Left forelimb (tissue), 1 donor: ENCODE measurements at regions not wholly inside any gene's neighbourhood (a gene's known extent, or its start where the extent isn't known, plus 50 kb on each side); places are given as distances from the start of the nearest gene placed in this dataset.
"Not testable (repeated sequence)": the region's sequence is repeated elsewhere in the genome, so short reads cannot be mapped to it uniquely, and the experiment has no call there.

ENCODE experiments used
- DNase-seq: peaks from one replicate; pipeline ENCODE4 v3.0.0-alpha.2; 2018; ENCODE audit warnings: low spot score

GRCh38 chr2:211144078-211144477, 587.7 kb downstream of the CPS1 start:
- no peak for DNase-seq

GRCh38 chr2:211144974-211145665, 588.7 kb downstream of the CPS1 start:
- DNase-seq = no peak

DNA sequence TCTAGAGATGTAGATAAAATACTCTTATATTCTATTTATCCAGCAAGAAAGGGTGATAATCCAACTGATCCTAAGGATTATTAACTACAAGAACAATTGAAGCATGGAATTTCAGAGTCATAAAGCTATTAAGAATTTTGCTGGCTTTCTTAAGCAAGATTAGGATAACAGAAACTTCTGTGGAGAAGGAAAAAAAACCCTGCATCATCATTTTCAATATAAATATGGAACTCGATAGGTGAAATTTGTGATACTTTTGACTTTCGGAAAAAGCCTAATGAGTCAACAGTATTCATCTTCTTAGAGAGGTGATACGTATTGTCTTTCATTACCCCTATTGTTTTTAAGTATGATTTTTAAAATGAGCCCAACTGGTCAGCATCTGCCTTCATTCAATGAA, 593.3 kb downstream of the CPS1 start:
- no peak for DNase-seq

- DNase-seq = no peak
Measured at GRCh38 chr2:211157211-211157610, 600.8 kb downstream of the CPS1 start.

DNA sequence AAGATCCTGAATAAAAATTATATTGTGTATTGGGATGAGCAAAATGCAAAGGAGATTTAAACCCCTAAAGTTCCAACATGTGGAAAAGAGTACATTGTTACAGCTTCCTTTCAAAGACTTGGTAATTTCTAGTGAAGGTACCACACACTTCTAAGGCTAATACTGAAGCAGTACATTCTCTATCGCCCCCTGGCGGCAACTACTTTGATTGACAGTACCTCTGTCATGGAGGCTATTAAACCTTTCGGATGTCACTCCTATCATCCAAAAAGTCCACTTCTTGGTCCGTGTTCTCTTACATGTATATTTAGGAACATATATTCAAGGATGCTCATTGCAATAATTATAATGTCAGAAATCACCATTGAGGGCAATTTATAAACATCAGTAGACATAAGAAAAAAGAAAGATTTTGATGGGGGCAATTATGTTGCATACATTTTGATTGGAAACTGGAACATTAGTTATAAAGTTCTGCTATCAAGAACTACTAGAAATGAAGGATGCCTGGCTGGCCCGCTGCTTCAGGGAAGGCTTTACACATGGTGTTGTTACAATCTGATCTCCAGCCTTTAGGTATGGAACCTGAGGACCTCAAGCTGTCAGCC, 601.6 kb downstream of the CPS1 start:
- peak; percentile 70 for DNase-seq

GRCh38 chr2:211159972-211160371, 603.6 kb downstream of the CPS1 start:
- DNase-seq = no peak

GRCh38 chr2:211161236-211161635, 604.8 kb downstream of the CPS1 start:
- no peak for DNase-seq

DNA sequence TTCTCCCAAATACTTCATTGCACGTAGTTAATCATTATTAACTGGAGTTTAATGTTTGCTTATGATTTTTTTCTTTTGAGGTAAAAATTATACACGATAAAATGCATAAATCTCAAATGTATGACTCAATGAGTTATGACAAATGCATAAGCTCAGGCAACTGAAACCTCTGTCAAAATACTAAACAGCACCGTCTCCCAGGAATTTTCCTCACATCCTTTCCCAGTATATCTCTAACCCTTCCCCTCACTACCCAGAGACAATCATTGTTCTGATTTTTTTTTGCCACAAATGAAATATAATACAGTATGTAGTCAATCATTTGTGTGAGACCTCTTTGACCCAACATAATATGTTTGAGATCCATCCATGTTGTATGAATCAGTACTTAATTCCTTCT, 606.5 kb downstream of the CPS1 start:
- DNase-seq = no peak

- DNase-seq = no peak
Measured at GRCh38 chr2:211170843-211171242, 614.4 kb downstream of the CPS1 start.

DNA sequence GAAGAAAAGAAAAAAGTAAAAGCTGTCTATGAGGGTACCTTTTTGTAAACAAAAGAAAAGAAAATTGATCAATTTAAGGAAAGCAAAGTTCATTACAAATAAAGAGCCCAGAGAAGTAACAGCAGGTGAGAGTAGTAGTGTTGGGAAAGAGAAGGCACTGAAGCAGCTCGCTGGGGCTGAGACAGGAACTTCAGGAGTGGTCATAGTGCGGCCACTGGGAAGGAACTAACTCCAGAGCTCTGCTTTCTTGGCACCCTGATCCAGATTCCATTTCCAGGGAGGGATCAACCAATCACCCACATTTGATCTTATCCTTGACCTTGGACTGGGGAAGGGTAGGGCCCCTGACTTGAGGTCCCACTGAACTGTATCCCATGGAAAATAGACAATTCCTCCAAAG, 617.6 kb downstream of the CPS1 start:
- DNase-seq = no peak

- DNase-seq = no peak
Measured at GRCh38 chr2:211174631-211175030, 618.2 kb downstream of the CPS1 start.

GRCh38 chr2:211175956-211176355, 619.6 kb downstream of the CPS1 start:
- DNase-seq = no peak

DNA sequence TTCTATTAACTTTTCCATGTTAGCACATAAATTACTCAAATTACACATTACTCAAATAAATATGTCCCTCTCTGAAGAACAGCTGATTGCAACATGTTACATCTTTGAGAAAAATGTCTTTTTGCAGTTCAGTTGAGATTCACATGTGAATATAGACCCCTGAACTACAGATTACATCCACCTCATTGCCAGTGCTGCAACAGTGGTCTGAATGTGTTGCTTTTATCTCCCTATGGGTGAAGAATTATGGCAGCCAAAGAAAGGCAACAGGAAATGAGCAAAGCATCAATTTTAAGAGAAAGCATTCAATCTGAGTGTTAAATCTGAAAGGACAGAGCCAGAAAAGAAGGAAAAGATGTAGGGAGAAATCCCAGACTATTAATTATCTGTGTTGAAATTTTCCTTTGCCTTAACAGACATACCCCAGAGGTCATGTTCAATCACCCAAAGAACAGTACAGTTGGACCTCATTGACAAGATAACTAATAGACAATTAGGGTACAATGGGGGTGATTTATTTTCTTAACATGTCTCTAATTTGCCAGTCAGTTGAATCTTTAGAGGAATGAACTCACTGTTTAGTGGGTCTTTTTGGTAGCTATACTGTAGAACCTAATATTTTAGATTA, 620.2 kb downstream of the CPS1 start:
- DNase-seq = no peak

DNA sequence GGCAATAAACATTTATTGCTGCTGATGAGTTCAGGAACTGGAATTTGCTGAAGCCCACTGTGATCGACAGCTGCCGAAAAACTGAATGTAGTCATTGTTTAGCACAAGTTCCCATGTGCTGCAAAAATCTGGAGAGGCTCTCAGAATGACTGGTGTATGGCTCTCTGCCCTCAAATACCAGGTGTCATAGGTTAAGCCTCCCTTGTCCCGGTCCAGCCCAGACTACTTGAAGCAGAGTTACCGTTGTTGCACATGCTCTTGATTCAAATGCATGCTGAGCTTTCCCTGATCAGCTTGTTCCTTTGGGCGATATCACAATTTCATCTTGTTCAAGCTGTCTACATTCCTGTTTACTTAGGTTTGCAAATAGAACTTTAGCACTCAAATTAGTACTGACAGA, 625.2 kb downstream of the CPS1 start:
- DNase-seq = no peak

- no peak for DNase-seq
Measured at GRCh38 chr2:211187602-211188001, 631.2 kb downstream of the CPS1 start.

GRCh38 chr2:211203986-211204385, 647.6 kb downstream of the CPS1 start:
- no peak for DNase-seq

DNA sequence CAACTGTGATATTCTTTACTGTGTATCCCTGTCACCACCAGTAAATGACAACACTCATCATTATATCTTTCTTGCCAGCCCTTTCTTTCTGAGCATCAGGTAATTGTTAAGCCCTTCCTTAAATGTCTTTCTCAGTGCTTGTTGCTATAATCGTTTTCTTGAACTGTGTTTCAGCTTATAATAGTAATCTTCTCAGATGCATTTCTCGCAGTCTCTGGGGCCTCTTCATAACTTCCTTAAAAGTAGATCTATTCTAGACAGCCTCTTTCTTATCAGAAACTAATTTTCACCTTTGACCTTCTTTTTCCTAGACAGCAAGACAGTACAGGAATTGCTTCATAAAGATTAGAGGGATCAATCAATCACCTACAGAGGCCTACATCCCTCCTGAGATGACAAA, 648.1 kb downstream of the CPS1 start:
- no peak for DNase-seq

- no peak for DNase-seq
Measured at GRCh38 chr2:211204902-211205301, 648.5 kb downstream of the CPS1 start.

DNA sequence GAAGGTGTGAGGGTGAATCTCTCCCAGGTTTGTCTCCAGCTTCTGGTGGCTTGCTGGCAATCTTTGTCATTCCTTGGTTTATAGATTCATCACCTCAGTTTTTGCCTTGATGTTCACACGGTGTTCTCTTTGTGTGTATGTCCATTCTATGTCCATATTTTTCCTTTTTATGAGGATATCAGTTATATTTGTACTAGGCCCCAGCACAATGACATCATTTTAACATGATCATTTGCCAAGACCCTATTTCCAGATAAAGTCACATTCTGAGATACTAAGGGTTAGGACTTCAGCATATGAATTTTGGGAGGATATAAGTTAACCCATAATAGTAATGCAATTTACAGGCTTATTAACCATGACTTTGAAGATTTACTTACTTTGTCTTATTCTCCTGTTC, 649.0 kb downstream of the CPS1 start:
- no peak for DNase-seq

GRCh38 chr2:211205836-211206235, 649.4 kb downstream of the CPS1 start:
- no peak for DNase-seq

DNA sequence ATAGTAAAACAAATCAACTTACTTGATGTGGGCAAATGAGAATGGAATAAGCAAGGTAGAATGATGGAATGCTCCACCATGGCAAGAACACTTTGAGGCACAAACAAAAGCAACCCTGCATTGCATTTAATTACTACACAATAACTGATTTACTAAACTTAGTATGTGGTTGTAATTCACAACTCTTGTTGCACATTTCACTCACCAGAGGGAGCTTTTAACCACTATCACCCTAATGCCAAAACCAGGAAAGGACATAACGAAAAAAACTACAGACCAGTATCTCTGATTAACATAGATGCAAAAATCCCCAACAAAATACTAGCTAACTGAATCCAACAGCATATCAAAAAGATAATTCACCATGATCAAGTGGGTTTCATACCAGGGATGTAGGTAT, 659.8 kb downstream of the CPS1 start:
- DNase-seq = no peak

GRCh38 chr2:211219548-211219947, 663.1 kb downstream of the CPS1 start:
- DNase-seq = not testable (repeated sequence)

DNA sequence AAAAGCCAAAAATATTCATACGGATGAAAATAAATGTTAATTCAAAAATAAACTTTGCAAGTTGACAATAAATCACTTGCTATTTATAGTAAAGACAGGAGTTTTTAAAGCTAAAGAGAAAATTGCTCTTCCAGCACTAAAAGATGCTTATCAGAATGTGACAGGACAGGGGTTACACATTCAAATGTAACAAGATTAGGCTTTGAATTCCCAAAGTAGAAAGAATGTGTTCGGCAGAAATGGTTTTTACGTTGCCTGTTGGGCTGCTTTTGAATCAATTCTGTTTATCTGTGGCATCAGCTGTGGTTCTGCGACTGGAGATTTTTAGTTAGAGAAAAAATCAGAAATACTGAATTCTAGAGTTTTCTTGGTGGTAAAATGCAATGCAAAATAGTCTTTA, 669.4 kb downstream of the CPS1 start:
- DNase-seq = no peak

DNA sequence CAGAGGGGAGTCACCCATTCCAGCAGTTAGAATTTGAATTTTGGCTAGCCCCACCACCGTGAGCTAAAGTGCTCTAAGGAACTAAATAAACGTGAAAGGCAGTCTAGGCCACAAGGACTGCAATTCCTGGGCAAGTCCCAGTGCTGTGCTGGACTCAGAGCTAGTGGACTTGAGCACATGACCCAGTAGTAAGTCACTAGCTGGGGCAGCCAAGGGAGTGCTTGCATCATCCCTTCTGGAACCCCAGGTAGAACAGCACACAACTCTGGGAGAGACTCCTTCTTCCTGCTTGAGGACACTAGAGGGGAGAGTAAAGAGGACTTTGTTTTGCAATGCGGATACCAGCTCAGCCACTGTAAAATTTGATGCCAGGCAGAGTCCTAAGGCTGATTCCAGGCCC, 672.2 kb downstream of the CPS1 start:
- no peak for DNase-seq
